Urinary bladder (tissue), 4 donors: ENCODE measurements at regions not wholly inside any gene's neighbourhood (a gene's known extent, or its start where the extent isn't known, plus 50 kb on each side); places are given as distances from the start of the nearest gene placed in this dataset. TPM values are rescaled to one million over a fixed set of nuclear protein-coding genes. Genes with fewer than 3 reads are reported as not detected.

Experiments
- DNase-seq: peaks from one replicate; pipeline ENCODE4 v3.0.0-alpha.2; 2015; ENCODE audit errors: extremely low spot score
- H3K27ac ChIP-seq: one replicate; pipeline ENCODE4 v1.5.1; 2013; ENCODE audit warnings: low read depth, mild to moderate bottlenecking, moderate library complexity
- H3K36me3 ChIP-seq: one replicate; pipeline ENCODE4 v1.6.1; 2013; ENCODE audit warnings: mild to moderate bottlenecking, moderate library complexity; ENCODE audit not compliant: insufficient read depth
- H3K4me1 ChIP-seq: one replicate; pipeline ENCODE4 v1.6.1; 2013; ENCODE audit warnings: mild to moderate bottlenecking, moderate library complexity; ENCODE audit not compliant: insufficient read depth
- H3K4me3 ChIP-seq: one replicate; pipeline ENCODE4 v1.5.1; 2013; ENCODE audit warnings: low read depth, low read length
- WGBS: extraction: QIAGEN DNeasy Blood & Tissue Kit; methylation state at CpG from one replicate; pipeline ENCODE4 v1.1.7; 2013; 5-methylcytosine and 5-hydroxymethylcytosine counted together
- small RNA-seq: library from RNA; depleted of rRNA; stranded (forward); fragments of <200 nt; gene quantifications from one replicate; pipeline ENCODE3, GENCODE V24; 2014
- donor health status: healthy with polysubstance abuse.
- donor health status: healthy.

GRCh38 chr4:151618858-151619257 lies 141.9 kb downstream of the GATB start:
- no peak overlapping the region for H3K27ac ChIP-seq
- H3K4me3 ChIP-seq: no peak overlapping the region
- WGBS: 84% methylated on average over 2 of the region's 2 CpGs
- H3K4me1 ChIP-seq: no peaks in the 10 kb centered on the region
- no peak for DNase-seq
- H3K36me3 ChIP-seq: no peaks in the 10 kb centered on the region

DNA sequence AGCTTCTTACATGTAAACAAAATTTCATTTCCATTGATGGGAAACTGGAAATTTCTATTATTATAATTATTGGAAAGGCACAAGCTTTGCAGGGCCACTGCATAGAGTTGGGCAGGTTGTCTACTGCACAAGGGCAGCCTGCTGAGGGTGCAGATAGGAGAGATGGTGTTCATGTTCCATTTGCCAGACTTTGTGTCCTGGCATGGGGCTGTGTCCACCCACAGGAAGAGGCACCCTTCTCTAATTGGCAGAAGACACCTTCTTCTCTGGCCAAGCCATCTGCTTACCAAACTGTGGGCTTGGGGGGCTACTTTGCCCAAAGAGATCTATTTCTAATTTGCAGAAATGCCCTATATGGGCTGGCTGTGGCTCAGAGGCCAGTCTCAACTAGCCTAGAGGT lies 140.7 kb downstream of the GATB start:
- Histone ChIP-seq H3K36me3 (no peaks in the 10 kb centered on the region), H3K4me3 (no peak overlapping the region)

More for the DNA sequence above, 140.7 kb downstream of the GATB start:
- no peaks in the 10 kb centered on the region for H3K4me1 ChIP-seq
- no peak for DNase-seq
- H3K27ac ChIP-seq: no peak overlapping the region

Small RNA genes lying in the stretch of these regions (small RNA-seq; reads per million reads assigned to genes)
- not detected for gene RN7SKP35
